GM12865 (cell line): ENCODE measurements at regions not wholly inside any gene's neighbourhood (a gene's known extent, or its start where the extent isn't known, plus 50 kb on each side); places are given as distances from the start of the nearest gene placed in this dataset.
A peak's percentile ranks its signal among the peaks of the same experiment; 100 is the strongest.

ENCODE experiments used
- DNase-seq: peaks from one replicate; pipeline ENCODE4 v3.0.0; 2010; ENCODE audit warnings: low read depth
- H3K4me3 ChIP-seq: 2 replicates; pipeline ENCODE4 v1.5.1; 2011; ENCODE audit warnings: mild to moderate bottlenecking, low read depth, low read length, control low read depth
- CTCF ChIP-seq: IDR thresholded peaks from 2 replicates; pipeline ENCODE4 v1.5.1; 2011; ENCODE audit warnings: low read length, control low read depth, low read depth, inconsistent platforms; ENCODE audit not compliant: insufficient read depth; ENCODE audit errors: missing control alignments

- TF ChIP-seq CTCF = no peak
- DNase-seq = no peak
- H3K4me3 ChIP-seq = no peak overlapping the region
Measured at GRCh38 chrX:39871648-39872047, 226.1 kb downstream of the BCOR start.

DNA sequence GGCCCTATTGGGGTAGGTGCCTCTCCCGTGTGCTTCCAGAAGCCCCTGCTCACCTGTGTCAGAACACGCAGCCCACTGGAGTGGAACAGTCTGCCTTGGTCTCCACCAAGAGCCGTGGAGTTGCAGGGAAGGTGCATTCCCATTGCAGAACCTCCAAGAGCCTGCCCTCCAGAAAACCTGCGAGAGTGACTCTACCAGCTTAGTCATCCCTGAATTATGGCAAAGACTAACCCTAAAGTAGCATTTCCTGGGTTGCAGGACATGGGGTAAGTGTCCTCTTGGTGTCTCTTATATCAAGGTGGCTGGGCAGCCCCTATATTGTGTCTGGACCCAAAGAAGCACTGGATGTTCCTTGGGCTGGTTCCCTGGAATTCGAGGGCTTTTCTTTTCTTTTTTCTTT lies 224.6 kb downstream of the BCOR start:
- H3K4me3 ChIP-seq = no peak overlapping the region
- no peak for TF ChIP-seq CTCF
- DNase-seq = no peak

DNA sequence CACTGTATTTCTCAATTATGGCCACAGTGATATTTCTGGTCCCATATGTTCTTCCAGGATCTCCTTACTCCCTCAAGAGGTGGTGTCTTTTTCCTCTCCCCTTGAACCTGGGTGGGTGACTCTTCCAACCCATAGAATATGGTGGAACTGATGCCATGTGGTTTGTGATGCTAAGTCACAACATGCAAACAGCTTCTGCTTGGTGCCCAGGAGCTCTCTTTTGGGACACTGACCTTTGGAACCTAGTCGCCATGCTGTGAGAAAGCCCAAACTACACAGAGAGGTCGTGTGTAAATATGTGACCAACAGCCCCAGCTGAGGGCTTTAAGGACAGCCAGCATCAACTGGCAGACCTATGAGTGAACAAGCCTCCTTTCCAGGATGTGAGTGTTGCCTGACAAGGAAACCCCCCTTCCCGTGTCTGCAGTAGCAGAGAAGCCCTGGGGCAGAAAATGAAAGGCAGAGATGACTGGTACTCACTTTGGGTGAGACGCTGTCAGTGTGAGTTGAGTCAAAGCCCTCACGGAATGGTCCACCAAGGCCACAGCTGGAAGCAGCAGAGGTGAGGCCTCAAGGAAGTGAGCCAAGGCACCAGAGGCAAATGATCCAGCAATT lies 223.4 kb downstream of the BCOR start:
- no peak overlapping the region for H3K4me3 ChIP-seq
- no peak for TF ChIP-seq CTCF
- DNase-seq = peak; percentile 95

- H3K4me3 ChIP-seq = no peak overlapping the region
- DNase-seq = no peak
- TF ChIP-seq CTCF = no peak
Measured at GRCh38 chrX:39875834-39876628, 221.7 kb downstream of the BCOR start.

DNA sequence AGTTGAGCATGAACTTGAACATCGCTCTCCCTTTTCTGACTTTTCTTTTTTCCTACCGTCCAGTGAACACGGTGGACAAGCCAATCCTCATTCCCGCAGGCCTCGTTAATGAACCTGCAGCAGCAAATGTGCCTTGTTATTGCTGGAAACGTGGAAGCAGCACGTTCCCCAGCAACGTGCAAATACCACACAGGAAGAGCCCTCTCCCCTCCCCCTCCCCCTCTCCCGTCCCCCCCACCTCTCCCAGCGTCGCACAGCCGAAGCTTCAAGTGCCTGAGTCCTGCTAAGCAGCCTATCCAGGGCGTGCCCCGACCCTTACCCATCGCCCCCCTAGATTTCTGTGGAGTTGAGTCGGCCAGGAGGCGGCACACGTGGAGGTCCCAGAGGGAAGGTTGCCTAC lies 219.9 kb downstream of the BCOR start:
- no peak for DNase-seq

GRCh38 chrX:39883666-39884065 lies 214.1 kb downstream of the BCOR start:
- peak; percentile 54 for DNase-seq
- TF ChIP-seq CTCF = no peak
- H3K4me3 ChIP-seq = no peak overlapping the region

More for the DNA sequence above, 219.9 kb downstream of the BCOR start:
- no peak for TF ChIP-seq CTCF
- no peak overlapping the region for H3K4me3 ChIP-seq
